B cell (primary cell): ENCODE measurements at regions not wholly inside any gene's neighbourhood (a gene's known extent, or its start where the extent isn't known, plus 50 kb on each side); places are given as distances from the start of the nearest gene placed in this dataset.
"Not testable (repeated sequence)": the region's sequence is repeated elsewhere in the genome, so short reads cannot be mapped to it uniquely, and the experiment has no call there.

Experiments
- ATAC-seq: fragments of 200-7000 bp; cut with Tn5 transposase; one replicate; pipeline ENCODE4 v1.10.0; 2021; ENCODE audit warnings: low read depth, mild to moderate bottlenecking, moderate number of reproducible peaks, moderate library complexity
- CTCF ChIA-PET: fragments of 350-600 bp; sonication (Branson Sonifier 250); formaldehyde crosslinking; loops from one replicate; lab custom pipeline; 2021; ENCODE audit warnings: antibody characterized with exemption, inconsistent platforms; lab: Charles Lee
- POLR2A ChIA-PET: fragments of 350-600 bp; sonication (Branson Sonifier 250); formaldehyde crosslinking; loops from one replicate; lab custom pipeline; 2021; ENCODE audit warnings: antibody characterized with exemption; lab: Charles Lee
- DNase-seq: peaks from one replicate; pipeline ENCODE4 v3.0.0; 2013
- H2AFZ ChIP-seq: 2 replicates; pipeline ENCODE4 v1.6.1; 2012; ENCODE audit warnings: mild to moderate bottlenecking, low read depth, low read length; ENCODE audit not compliant: insufficient read depth, poor library complexity, severe bottlenecking
- H3K27ac ChIP-seq, 2 donors: 1 replicate in 1 of 2; 2 replicates in 1 of 2; pipeline ENCODE4 v1.5.1; 2012 to 2013; ENCODE audit warnings: low read length in 2 of 2, mild to moderate bottlenecking in 2 of 2, moderate library complexity in 1 of 2
- H3K27me3 ChIP-seq, 4 experiments: fragments of 200-600 bp in 1 of 4; sonication (generic) in 1 of 4; replicated peaks in 1 of 4; 1 replicate in 2 of 4; 2 replicates in 2 of 4; pipeline versions ENCODE4 v1.6.1 to v1.7.0; 2013 to 2016; ENCODE audit warnings: low read length in 3 of 4, mild to moderate bottlenecking in 2 of 4, mixed read lengths in 1 of 4, moderate library complexity in 1 of 4; ENCODE audit not compliant: insufficient read depth in 4 of 4, control insufficient read depth in 3 of 4; ENCODE audit errors: control extremely low read depth in 1 of 4
- H3K36me3 ChIP-seq, 2 experiments: replicated peaks in 1 of 2; 1 replicate in 1 of 2; 2 replicates in 1 of 2; pipeline versions ENCODE4 v1.6.1 to v1.7.1; 2013; ENCODE audit warnings: low read length in 1 of 2; ENCODE audit not compliant: insufficient read depth in 2 of 2, control insufficient read depth in 1 of 2; ENCODE audit errors: control extremely low read depth in 1 of 2, extremely low read depth in 1 of 2
- H3K4me1 ChIP-seq, 2 donors: fragments of 200-600 bp in 1 of 2; sonication (generic) in 1 of 2; 1 replicate in 1 of 2; 2 replicates in 1 of 2; pipeline versions ENCODE4 v1.5.1 to v1.6.1; 2013 to 2017; ENCODE audit warnings: low read length in 2 of 2; ENCODE audit not compliant: control insufficient read depth in 2 of 2, insufficient read depth in 2 of 2
- H3K4me2 ChIP-seq: replicated peaks from 2 replicates; pipeline ENCODE3; 2012; ENCODE audit warnings: mild to moderate bottlenecking, low read depth, low read length; ENCODE audit not compliant: poor library complexity, severe bottlenecking
- H3K4me3 ChIP-seq, 5 experiments: fragments of 200-600 bp in 1 of 5; sonication (generic) in 1 of 5; 1 replicate in 3 of 5; 2 replicates in 2 of 5; pipeline versions ENCODE4 v1.5.1 to v1.7.0; 2011 to 2016; ENCODE audit warnings: low read length in 4 of 5, mild to moderate bottlenecking in 4 of 5, low read depth in 2 of 5, control low read depth in 1 of 5, moderate library complexity in 1 of 5; ENCODE audit not compliant: insufficient read depth in 1 of 5; ENCODE audit errors: control extremely low read depth in 1 of 5, extremely low read depth in 1 of 5
- H3K79me2 ChIP-seq: fragments of 200-600 bp; sonication (generic); one replicate; pipeline ENCODE4 v1.6.0; 2016; ENCODE audit warnings: low read length; ENCODE audit not compliant: control insufficient read depth, insufficient read depth
- H3K9ac ChIP-seq: fragments of 200-600 bp; sonication (generic); 2 replicates; pipeline ENCODE4 v1.6.1; 2017; ENCODE audit warnings: mild to moderate bottlenecking, low read length, moderate library complexity
- H3K9me3 ChIP-seq, 3 donors: one replicate each; pipeline versions ENCODE4 v1.6.1 to v1.7.1; 2013; ENCODE audit warnings: low read length in 2 of 3; ENCODE audit not compliant: control insufficient read depth in 2 of 3, insufficient read depth in 1 of 3; ENCODE audit errors: control extremely low read depth in 1 of 3
- H4K20me1 ChIP-seq: 2 replicates; pipeline ENCODE4 v1.6.0; 2012; ENCODE audit warnings: mild to moderate bottlenecking, low read length; ENCODE audit not compliant: insufficient read depth, control insufficient read depth, poor library complexity, severe bottlenecking
- H3K27ac Mint-ChIP-seq: one replicate; pipeline ENCODE4 v1.8.0; 2021; ENCODE audit warnings: mixed read lengths
- H3K27me3 Mint-ChIP-seq: one replicate; pipeline ENCODE4 v1.8.0; 2021; ENCODE audit warnings: mixed read lengths
- H3K4me1 Mint-ChIP-seq: one replicate; pipeline ENCODE4 v1.8.0; 2021; ENCODE audit warnings: mixed read lengths
- H3K4me3 Mint-ChIP-seq: one replicate; pipeline ENCODE4 v1.8.0; 2021; ENCODE audit warnings: mixed read lengths
- H3K9me3 Mint-ChIP-seq: one replicate; pipeline ENCODE4 v1.8.0; 2022; ENCODE audit warnings: mixed read lengths; ENCODE audit not compliant: insufficient read depth
- CTCF ChIP-seq: fragments of 200-600 bp; IDR thresholded peaks from one replicate; pipeline ENCODE4 v1.8.0; 2022; ENCODE audit warnings: antibody characterized with exemption, mild to moderate bottlenecking
- EZH2 ChIP-seq: IDR thresholded peaks from 2 replicates; pipeline ENCODE4 v1.6.1; 2012; ENCODE audit warnings: borderline replicate concordance, low read depth, mild to moderate bottlenecking, moderate library complexity, low read length; ENCODE audit not compliant: insufficient read depth, poor library complexity, severe bottlenecking
- WGBS: methylation state at CpG from one replicate; pipeline ENCODE4 v1.1.5; 2013; ENCODE audit warnings: missing lambda C conversion rate; ENCODE audit not compliant: insufficient coverage; 5-methylcytosine and 5-hydroxymethylcytosine counted together
- intact Hi-C: fragments of 100-400 bp; cut with micrococcal nuclease; formaldehyde crosslinking; loops from one replicate; pipeline ENCODE4 v1.10.0; 2022

- WGBS = 60% methylated on average over 1 of the region's 3 CpGs
- H3K27me3 Mint-ChIP-seq = no peaks in the 10 kb centered on the region
- H4K20me1 ChIP-seq = no peaks in the 10 kb centered on the region
- no peaks in the 10 kb centered on the region for H3K27me3 ChIP-seq
- H3K9me3 ChIP-seq = no peaks in the 10 kb centered on the region
- ATAC-seq (no peak), DNase-seq (no peak)
- H3K4me1 ChIP-seq = peaks cover 14 to 19% of the 10 kb centered on the region in 2 donors
- POLR2A ChIA-PET = no interaction called here
- no peak overlapping the region for H3K9ac ChIP-seq
- H3K4me3 ChIP-seq = no peak overlapping the region
- no peaks in the 10 kb centered on the region for H3K36me3 ChIP-seq
- peaks cover 39% of the 10 kb centered on the region for H3K4me1 Mint-ChIP-seq
- H3K79me2 ChIP-seq = no peaks in the 10 kb centered on the region
- no peaks in the 10 kb centered on the region for H3K9me3 Mint-ChIP-seq
- H2AFZ ChIP-seq = peak overlapping the region; percentile 12
- no peak for TF ChIP-seq EZH2
- no peak for TF ChIP-seq CTCF
- no peak overlapping the region for H3K27ac Mint-ChIP-seq
- CTCF ChIA-PET = interaction anchor here (0.7 to 1.4 kb wide), 3 partner anchors 11 to 237 kb away, joined by 3 to 9 read pairs (median 3); no protein-coding TSS in a partner anchor
- H3K4me2 ChIP-seq = no peak overlapping the region
- H3K4me3 Mint-ChIP-seq = no peak overlapping the region
- H3K27ac ChIP-seq = no peak overlapping the region
- intact Hi-C loops = no loop called here
Observed at GRCh38 chr14:65174783-65175182, 72.5 kb upstream of the MAX start.

- Histone ChIP-seq H3K9ac (no peak overlapping the region), H2AFZ (no peak overlapping the region), H3K27me3 (no peaks in the 10 kb centered on the region), H3K27ac (no peak overlapping the region), H3K4me2 (no peak overlapping the region), H3K36me3 (no peaks in the 10 kb centered on the region), H4K20me1 (no peaks in the 10 kb centered on the region), H3K4me1 (peaks cover 14 to 15% of the 10 kb centered on the region in 2 donors), H3K4me3 (no peak overlapping the region), H3K79me2 (no peaks in the 10 kb centered on the region), H3K9me3 (peaks cover 0 to 11% (median 4%) of the 10 kb centered on the region in 3 donors)
- Mint-ChIP-seq H3K27me3 (no peaks in the 10 kb centered on the region), H3K4me1 (peaks cover 41% of the 10 kb centered on the region), H3K4me3 (no peak overlapping the region), H3K9me3 (no peaks in the 10 kb centered on the region), H3K27ac (no peak overlapping the region)
- no CpG with 5 or more reads among the region's 4 CpGs for WGBS
- no peak for ATAC-seq
- TF ChIP-seq CTCF (no peak), EZH2 (no peak)
- no peak for DNase-seq
- intact Hi-C loops = no loop called here
- CTCF ChIA-PET = interaction anchor here (0.9 to 2.2 kb wide), 6 partner anchors 9 to 236 kb away, joined by 3 to 14 read pairs (median 4); partner anchors contain the start of gene FUT8
- POLR2A ChIA-PET = interaction anchor here (0.9 kb wide), 1 partner anchor 27 kb away, joined by 4 read pairs; no protein-coding TSS in a partner anchor
Observed at GRCh38 chr14:65177551-65177950, 75.2 kb upstream of the MAX start.

- peaks cover 0 to 14% (median 5%) of the 10 kb centered on the region in 3 donors for H3K9me3 ChIP-seq
- CTCF ChIA-PET = not testable (repeated sequence)
Observed at GRCh38 chr14:65179231-65179630, 76.9 kb upstream of the MAX start.

More at GRCh38 chr14:65179231-65179630, 76.9 kb upstream of the MAX start:
- H3K4me3 ChIP-seq, H3K9me3 Mint-ChIP-seq, H3K4me2 ChIP-seq, ATAC-seq, H3K4me3 Mint-ChIP-seq, H3K36me3 ChIP-seq, H3K9ac ChIP-seq, H3K27ac ChIP-seq, POLR2A ChIA-PET, intact Hi-C loops, H3K79me2 ChIP-seq, DNase-seq, H4K20me1 ChIP-seq, H3K27me3 ChIP-seq, H3K27me3 Mint-ChIP-seq, H2AFZ ChIP-seq, H3K27ac Mint-ChIP-seq: not testable (repeated sequence)
- H3K4me1 Mint-ChIP-seq = peaks cover 36% of the 10 kb centered on the region
- H3K4me1 ChIP-seq = peaks cover 14 to 15% of the 10 kb centered on the region in 2 donors
- 92% methylated on average over 3 of the region's 4 CpGs for WGBS
